Loucy (cell line): ENCODE measurements at regions not wholly inside any gene's neighbourhood (a gene's known extent, or its start where the extent isn't known, plus 50 kb on each side); places are given as distances from the start of the nearest gene placed in this dataset.

Experiments used
- H2AFZ ChIP-seq: fragments of 200-600 bp; sonication (generic); 2 replicates; pipeline ENCODE4 v1.6.0; 2016; ENCODE audit warnings: antibody characterized with exemption, mild to moderate bottlenecking, low read length, moderate library complexity
- H3F3A ChIP-seq: fragments of 200-600 bp; 2 replicates; pipeline ENCODE4 v1.6.0; 2016; ENCODE audit warnings: antibody characterized with exemption, low read depth, mild to moderate bottlenecking
- H3K27me3 ChIP-seq: fragments of 200-600 bp; sonication (generic); 2 replicates; pipeline ENCODE4 v1.6.1; 2014; ENCODE audit warnings: low read length, mild to moderate bottlenecking; ENCODE audit not compliant: insufficient read depth, poor library complexity, severe bottlenecking
- H3K36me3 ChIP-seq: fragments of 200-600 bp; sonication (generic); 2 replicates; pipeline ENCODE4 v1.6.1; 2016; ENCODE audit warnings: low read length; ENCODE audit not compliant: insufficient read depth
- H3K4me1 ChIP-seq: fragments of 200-600 bp; sonication (generic); 2 replicates; pipeline ENCODE4 v1.5.1; 2014; ENCODE audit warnings: low read length, mild to moderate bottlenecking; ENCODE audit not compliant: insufficient read depth, poor library complexity, severe bottlenecking
- H3K4me2 ChIP-seq: fragments of 200-600 bp; sonication (generic); 2 replicates; pipeline ENCODE4 v1.6.0; 2014; ENCODE audit warnings: antibody characterized with exemption, low read length, low read depth, mild to moderate bottlenecking; ENCODE audit not compliant: poor library complexity, severe bottlenecking
- H3K4me3 ChIP-seq: fragments of 200-600 bp; sonication (generic); 2 replicates; pipeline ENCODE4 v1.5.1; 2014; ENCODE audit warnings: low read length, mild to moderate bottlenecking, mixed read lengths; ENCODE audit not compliant: poor library complexity, severe bottlenecking
- H3K79me2 ChIP-seq: fragments of 200-600 bp; sonication (generic); 2 replicates; pipeline ENCODE4 v1.6.1; 2014; ENCODE audit warnings: low read length; ENCODE audit not compliant: insufficient read depth
- H3K9ac ChIP-seq: fragments of 200-600 bp; sonication (generic); 2 replicates; pipeline ENCODE4 v1.6.0; 2014; ENCODE audit warnings: mild to moderate bottlenecking, low read depth, low read length, moderate library complexity; ENCODE audit not compliant: poor library complexity, severe bottlenecking
- H3K9me2 ChIP-seq: fragments of 200-600 bp; sonication (generic); replicated peaks from 2 replicates; pipeline ENCODE4 v1.6.1; 2016; ENCODE audit warnings: low read depth, low read length, mixed read lengths
- H3K9me3 ChIP-seq: fragments of 200-600 bp; sonication (generic); 2 replicates; pipeline ENCODE4 v1.6.1; 2014; ENCODE audit warnings: mild to moderate bottlenecking, antibody characterized with exemption, low read length, low read depth; ENCODE audit not compliant: insufficient read depth
- H4K20me1 ChIP-seq: fragments of 200-600 bp; sonication (generic); 2 replicates; pipeline ENCODE4 v1.6.0; 2014; ENCODE audit warnings: antibody characterized with exemption, low read length, mild to moderate bottlenecking; ENCODE audit not compliant: insufficient read depth, poor library complexity, severe bottlenecking
- CTCF ChIP-seq: fragments of 200-600 bp; sonication (generic); conservative IDR thresholded peaks from 2 replicates; pipeline ENCODE4 v1.5.1; 2014; ENCODE audit warnings: mild to moderate bottlenecking, antibody characterized with exemption, low read length
- EZH2phosphoT487 ChIP-seq: fragments of 200-600 bp; IDR thresholded peaks from 2 replicates; pipeline ENCODE4 v1.6.1; 2018; ENCODE audit warnings: antibody characterized with exemption, mild to moderate bottlenecking, moderate library complexity, borderline replicate concordance

- TF ChIP-seq EZH2phosphoT487, result no peak
- TF ChIP-seq CTCF, result no peak
- Histone ChIP-seq H3K9me2 (no peaks in the 10 kb centered on the region), H3K27me3 (no peaks in the 10 kb centered on the region), H3K9ac (no peak overlapping the region), H3K4me2 (no peak overlapping the region), H3F3A (no peaks in the 10 kb centered on the region), H3K4me1 (no peaks in the 10 kb centered on the region), H3K79me2 (no peaks in the 10 kb centered on the region), H3K9me3 (no peaks in the 10 kb centered on the region), H4K20me1 (no peaks in the 10 kb centered on the region), H3K36me3 (no peaks in the 10 kb centered on the region), H3K4me3 (no peak overlapping the region), H2AFZ (no peak overlapping the region)
These were observed 225.0 kb upstream of the TP63 start for GRCh38 chr3:189406148-189406547.

GRCh38 chr3:189410522-189410921 is 220.7 kb upstream of the TP63 start:
- Histone ChIP-seq H3K4me2 (no peak overlapping the region), H3K9me2 (no peaks in the 10 kb centered on the region), H2AFZ (no peak overlapping the region), H4K20me1 (no peaks in the 10 kb centered on the region), H3K4me3 (no peak overlapping the region), H3K9me3 (no peaks in the 10 kb centered on the region), H3K4me1 (no peaks in the 10 kb centered on the region), H3K9ac (no peak overlapping the region), H3K36me3 (no peaks in the 10 kb centered on the region), H3F3A (no peaks in the 10 kb centered on the region), H3K27me3 (no peaks in the 10 kb centered on the region), H3K79me2 (no peaks in the 10 kb centered on the region)
- TF ChIP-seq EZH2phosphoT487 (no peak), CTCF (no peak)

GRCh38 chr3:189419038-189419437 is 212.2 kb upstream of the TP63 start:
- H3K9me2 ChIP-seq, result no peaks in the 10 kb centered on the region

More at GRCh38 chr3:189419038-189419437, 212.2 kb upstream of the TP63 start:
- H3K4me2 ChIP-seq, result no peak overlapping the region
- no peaks in the 10 kb centered on the region for H3K4me1 ChIP-seq
- H3F3A ChIP-seq, result no peaks in the 10 kb centered on the region
- H3K9ac ChIP-seq, result no peak overlapping the region
- H3K9me3 ChIP-seq, result no peaks in the 10 kb centered on the region
- H3K79me2 ChIP-seq, result no peaks in the 10 kb centered on the region
- no peaks in the 10 kb centered on the region for H3K27me3 ChIP-seq
- H4K20me1 ChIP-seq, result no peaks in the 10 kb centered on the region
- no peaks in the 10 kb centered on the region for H3K36me3 ChIP-seq
- no peak overlapping the region for H3K4me3 ChIP-seq
- H2AFZ ChIP-seq, result no peak overlapping the region
- TF ChIP-seq EZH2phosphoT487 (no peak), CTCF (no peak)
